ENCODE measurements at regions not wholly inside any gene's neighbourhood (a gene's known extent, or its start where the extent isn't known, plus 50 kb on each side); places are given as distances from the start of the nearest gene placed in this dataset.

DNA sequence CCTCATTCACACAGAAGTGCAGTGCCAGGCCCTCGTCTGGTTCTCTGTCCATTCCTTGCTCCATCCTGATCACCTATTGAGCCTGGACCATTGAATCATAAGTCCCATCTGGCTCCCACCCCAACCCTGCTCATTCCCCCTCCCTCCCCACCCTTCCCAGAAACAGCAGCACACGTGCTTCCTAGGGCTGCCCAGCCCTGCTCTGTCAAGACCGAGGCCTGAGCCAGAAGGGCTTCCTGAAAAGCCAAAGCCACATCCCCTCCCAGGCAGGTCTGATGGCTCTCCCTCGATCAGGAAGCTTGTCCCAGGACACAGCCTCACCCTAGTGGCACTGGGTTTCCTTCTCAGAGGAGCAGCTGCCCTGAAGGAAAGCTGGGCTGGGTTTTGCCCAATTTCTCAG is 79.8 kb upstream of the FZD7 start:
- no peak overlapping the region for H3K4me3 ChIP-seq (ENCODE audit: low read depth, low read length)
- TF ChIP-seq, protein P1, sequence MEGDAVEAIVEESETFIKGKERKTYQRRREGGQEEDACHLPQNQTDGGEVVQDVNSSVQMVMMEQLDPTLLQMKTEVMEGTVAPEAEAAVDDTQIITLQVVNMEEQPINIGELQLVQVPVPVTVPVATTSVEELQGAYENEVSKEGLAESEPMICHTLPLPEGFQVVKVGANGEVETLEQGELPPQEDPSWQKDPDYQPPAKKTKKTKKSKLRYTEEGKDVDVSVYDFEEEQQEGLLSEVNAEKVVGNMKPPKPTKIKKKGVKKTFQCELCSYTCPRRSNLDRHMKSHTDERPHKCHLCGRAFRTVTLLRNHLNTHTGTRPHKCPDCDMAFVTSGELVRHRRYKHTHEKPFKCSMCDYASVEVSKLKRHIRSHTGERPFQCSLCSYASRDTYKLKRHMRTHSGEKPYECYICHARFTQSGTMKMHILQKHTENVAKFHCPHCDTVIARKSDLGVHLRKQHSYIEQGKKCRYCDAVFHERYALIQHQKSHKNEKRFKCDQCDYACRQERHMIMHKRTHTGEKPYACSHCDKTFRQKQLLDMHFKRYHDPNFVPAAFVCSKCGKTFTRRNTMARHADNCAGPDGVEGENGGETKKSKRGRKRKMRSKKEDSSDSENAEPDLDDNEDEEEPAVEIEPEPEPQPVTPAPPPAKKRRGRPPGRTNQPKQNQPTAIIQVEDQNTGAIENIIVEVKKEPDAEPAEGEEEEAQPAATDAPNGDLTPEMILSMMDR (IDR thresholded peaks at IDR 0.05; ENCODE audit: borderline replicate concordance, insufficient read depth, low read depth, low read length) = no peak

DNA sequence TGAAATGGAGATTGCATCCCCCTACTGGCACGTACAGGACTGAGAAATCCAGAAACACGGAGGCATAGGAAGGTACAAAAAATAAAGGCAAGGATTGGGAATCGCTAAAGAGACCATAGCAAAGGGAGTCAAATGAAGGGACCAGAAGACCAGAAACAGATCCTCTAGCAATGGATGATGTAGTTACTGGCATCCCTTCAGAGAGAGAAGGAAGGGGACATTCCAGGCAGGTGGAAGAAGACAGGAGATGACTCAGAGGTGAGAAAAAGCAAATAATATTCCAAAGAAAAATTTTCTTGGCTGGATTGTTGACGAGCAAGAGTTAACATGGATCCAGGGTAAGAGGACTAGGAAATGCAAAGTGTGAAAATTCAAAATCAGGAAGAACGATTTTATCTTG is 78.4 kb upstream of the FZD7 start:
- TF ChIP-seq, protein P1 (IDR thresholded peaks at IDR 0.05; ENCODE audit: borderline replicate concordance, insufficient read depth, low read depth, low read length) = no peak
- no peak overlapping the region for H3K4me3 ChIP-seq (ENCODE audit: low read depth, low read length)

DNA sequence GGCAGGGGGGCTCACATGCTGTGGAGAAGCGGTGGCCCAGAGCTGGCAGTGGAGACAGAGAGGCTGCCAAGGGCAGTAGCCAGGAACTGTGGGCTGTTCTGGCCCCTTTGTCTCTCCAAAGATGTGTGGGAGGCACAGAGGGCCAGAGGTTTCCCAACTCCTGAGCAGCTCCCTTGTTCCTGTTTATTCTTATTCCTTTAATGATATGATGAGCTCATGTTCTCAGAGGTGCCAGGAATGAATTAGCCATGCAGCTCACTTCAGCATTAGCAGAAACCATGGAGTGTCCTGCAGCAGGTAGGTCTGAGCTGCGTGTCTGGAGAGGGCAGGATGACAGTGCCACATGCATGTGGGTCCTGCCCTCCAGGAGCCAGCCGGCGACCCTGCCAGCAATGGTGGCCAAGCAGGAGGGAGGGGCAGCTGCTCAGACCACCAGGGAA is 77.9 kb upstream of the FZD7 start:
- no peak overlapping the region for H3K4me3 ChIP-seq (ENCODE audit: low read depth, low read length)
- TF ChIP-seq, protein P1 (IDR thresholded peaks at IDR 0.05; ENCODE audit: borderline replicate concordance, insufficient read depth, low read depth, low read length) = no peak

DNA sequence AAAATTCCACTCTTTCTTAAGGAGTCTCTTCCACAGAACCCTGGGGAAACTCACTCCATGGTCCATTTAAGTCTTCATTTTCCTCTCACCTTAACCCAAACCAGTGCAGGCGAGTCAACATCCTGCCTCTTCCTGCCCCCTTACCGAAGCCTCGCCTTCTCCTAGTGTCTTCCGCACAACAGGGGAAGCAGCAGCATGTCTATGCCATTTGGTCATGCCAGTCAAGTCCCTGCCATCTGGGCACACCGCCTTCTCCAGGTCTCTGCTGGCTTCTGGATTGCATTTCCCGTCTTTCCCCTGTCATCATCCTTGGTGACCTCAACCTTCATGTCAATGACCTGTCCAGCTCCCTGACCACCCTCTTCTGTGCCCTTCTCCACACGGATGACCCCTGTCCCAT is 77.3 kb upstream of the FZD7 start:
- no peak overlapping the region for H3K4me3 ChIP-seq (ENCODE audit: low read depth, low read length)
- TF ChIP-seq, protein P1 (IDR thresholded peaks at IDR 0.05; ENCODE audit: borderline replicate concordance, insufficient read depth, low read depth, low read length) = no peak

DNA sequence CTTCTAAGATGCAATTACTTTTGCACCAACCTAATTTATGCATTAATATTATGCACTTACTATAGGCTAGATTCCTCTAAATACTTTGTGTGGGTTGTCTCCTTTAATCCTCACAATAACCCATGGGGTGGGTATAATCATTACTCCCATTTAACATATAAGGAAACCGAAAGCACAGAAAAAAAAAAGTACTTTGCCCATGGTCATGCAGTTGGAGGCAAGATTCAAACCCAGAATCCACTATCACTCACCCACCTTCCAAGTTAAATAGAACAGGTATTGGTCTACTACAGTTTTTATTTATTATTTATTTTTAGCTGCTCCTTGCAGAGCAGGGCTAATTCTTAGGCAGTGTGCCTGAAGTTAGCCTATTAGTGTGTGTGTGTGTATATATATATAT is 76.6 kb upstream of the FZD7 start:
- TF ChIP-seq, protein P1 (IDR thresholded peaks at IDR 0.05; ENCODE audit: borderline replicate concordance, insufficient read depth, low read depth, low read length) = no peak
- no peak overlapping the region for H3K4me3 ChIP-seq (ENCODE audit: low read depth, low read length)

DNA sequence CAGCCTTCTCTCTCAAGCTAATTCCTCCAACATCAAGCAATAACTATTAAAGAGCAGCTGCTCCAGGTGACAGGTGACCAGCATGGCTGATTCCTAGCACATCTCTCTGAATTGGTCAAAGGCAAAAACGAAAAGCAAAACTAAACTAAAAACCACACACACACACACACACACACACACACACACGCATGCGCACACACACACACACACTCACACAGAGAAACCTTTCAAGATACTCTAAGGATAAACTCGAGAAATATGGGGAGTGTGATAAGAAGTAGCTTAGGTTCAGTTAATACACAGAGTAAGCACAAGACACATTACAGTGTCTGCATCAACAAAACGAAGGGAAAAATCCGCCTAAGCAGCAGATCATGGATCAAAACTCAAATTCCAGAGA is 74.5 kb upstream of the FZD7 start:
- H3K4me3 ChIP-seq (ENCODE audit: low read depth, low read length) = no peak overlapping the region
- TF ChIP-seq, protein P1 (IDR thresholded peaks at IDR 0.05; ENCODE audit: borderline replicate concordance, insufficient read depth, low read depth, low read length) = no peak

DNA sequence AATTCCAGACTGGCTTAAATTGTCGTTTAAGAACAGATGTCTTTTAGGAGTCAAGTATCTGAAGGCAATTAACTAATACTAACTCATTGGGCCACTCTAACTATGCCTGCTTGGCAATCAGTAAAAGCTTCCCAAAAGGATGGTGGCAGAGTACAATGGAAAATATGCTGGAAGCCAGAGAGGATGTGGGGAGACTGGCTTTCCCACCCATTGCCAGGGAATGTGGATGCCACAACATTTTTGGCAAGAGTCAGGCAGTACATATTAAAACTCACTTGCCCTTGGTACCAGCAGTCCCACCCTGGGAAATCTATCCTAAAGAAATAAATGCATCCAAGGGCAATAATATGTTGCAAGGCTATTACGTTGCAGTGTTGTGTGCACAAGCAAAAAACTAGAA is 74.0 kb upstream of the FZD7 start:
- TF ChIP-seq, protein P1 (IDR thresholded peaks at IDR 0.05; ENCODE audit: borderline replicate concordance, insufficient read depth, low read depth, low read length) = no peak
- no peak overlapping the region for H3K4me3 ChIP-seq (ENCODE audit: low read depth, low read length)

Data from GM12875 (cell line).